ENCODE measurements at regions not wholly inside any gene's neighbourhood (a gene's known extent, or its start where the extent isn't known, plus 50 kb on each side); places are given as distances from the start of the nearest gene placed in this dataset.

GRCh38 chr16:59758848-59759247, 1024.7 kb upstream of the GOT2 start:
- no peak for DNase-seq

DNA sequence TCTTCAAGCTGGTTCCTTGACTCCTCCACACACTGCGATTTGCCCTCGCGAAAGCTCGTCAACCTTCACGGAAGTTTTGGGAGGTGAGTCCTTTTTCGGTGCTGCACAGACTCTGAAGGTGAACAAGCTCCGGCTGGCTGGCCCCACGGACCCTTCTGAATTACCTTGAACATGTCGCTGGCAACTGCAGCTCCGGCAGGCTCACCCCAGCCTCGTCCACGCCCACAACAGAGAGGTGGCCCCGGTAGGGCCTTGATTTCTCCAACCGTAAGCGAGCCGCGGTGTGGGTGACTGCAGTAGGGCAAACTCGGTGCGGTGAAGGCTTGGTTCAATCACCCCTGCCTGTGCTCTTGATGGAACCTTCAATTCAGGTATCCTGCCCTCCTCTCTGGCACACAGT, 1020.7 kb upstream of the GOT2 start:
- DNase-seq: no peak

DNA sequence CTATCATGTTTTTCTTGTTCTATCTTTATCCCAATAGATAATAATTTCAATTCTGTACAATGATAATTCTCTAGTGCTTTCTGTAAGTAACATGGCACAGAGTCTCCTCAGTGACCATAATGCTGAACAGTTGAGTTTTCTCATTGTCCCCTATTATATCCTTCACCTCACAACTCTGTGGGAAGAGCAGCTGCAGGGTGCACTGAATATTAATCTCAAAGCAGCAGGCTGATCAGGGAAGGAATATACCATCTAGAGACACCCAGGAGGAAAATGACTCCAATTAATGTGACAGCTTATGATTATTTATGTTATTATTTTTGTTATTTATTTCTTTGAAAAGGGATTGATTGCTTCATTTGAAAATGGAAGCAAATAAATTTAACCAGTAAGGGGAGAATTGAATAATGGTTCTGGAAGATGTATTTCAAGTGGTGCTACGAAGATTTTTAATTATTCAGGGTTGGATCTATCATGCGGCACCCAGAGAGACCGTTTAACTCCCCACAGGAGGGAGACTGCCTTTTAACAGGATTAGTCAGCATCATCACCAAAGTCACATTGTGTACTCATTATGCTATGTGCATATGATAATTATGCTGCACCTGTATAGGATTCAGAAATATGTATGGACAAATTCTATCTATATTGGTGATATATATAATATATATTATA, 1015.7 kb upstream of the GOT2 start:
- DNase-seq: no peak

GRCh38 chr16:59748531-59748930, 1014.4 kb upstream of the GOT2 start:
- no peak for DNase-seq

GRCh38 chr16:59743504-59743903, 1009.4 kb upstream of the GOT2 start:
- no peak for DNase-seq

- no peak for DNase-seq
Observed at GRCh38 chr16:59740858-59741257, 1006.7 kb upstream of the GOT2 start.

DNA sequence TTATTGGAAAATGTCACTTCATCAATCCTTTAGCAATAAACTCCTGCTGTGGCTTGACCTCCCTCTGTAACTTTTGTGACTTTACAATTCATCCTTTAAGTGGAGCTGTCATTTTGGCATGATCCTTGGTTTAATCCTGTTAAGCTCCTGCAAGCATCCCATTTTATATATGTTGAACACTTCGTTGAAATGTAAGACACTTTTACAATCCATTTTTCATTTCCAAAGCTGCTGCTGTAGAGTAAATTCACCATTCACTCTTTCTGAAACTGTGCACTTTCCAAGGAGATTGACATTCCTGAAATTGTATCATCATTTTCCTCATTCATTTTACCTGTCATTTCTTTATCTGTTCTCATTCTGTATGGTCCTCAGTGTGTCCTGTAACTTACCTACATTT, 1003.2 kb upstream of the GOT2 start:
- DNase-seq: no peak

DNA sequence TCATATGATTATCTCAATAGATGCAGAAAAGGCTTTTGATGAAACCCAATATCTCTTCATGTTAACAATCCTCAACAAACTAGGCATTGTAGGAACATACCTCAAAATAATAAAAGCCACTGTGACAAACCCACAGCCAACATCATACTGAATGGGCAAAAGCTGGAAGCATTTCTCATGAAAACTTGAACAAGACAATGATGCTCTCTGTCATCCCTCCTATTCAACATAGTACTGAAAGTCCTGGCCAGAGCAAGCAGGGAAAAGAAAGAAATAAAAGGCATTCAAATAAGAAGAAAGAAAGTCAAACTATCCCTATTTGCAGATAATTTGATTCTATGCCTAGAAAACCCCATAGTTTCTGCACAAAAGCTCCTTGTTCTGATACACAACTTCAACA, 999.2 kb upstream of the GOT2 start:
- no peak for DNase-seq

DNA sequence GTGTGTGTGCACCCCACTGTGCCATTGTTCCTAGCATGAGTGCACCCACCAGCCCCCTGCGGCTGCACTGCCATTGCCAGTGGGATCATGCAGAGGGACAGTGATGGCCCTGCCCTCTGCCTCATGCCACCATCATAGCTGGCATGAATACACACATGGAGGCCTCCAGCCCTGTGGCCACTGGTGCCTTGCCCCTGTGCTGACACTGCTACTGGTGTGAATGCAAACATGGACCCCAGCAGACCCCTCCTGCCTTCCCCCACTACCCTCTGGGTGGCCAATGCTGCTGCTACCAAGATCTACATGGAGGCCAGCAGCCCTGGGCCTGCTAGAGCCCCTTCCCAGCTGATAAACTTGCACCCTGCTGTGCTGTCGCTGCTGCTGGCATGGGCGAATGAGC, 995.5 kb upstream of the GOT2 start:
- DNase-seq: no peak

- no peak for DNase-seq
Observed at GRCh38 chr16:59719121-59719520, 985.0 kb upstream of the GOT2 start.

- DNase-seq: no peak
Observed at GRCh38 chr16:59707436-59708226, 973.5 kb upstream of the GOT2 start.

DNA sequence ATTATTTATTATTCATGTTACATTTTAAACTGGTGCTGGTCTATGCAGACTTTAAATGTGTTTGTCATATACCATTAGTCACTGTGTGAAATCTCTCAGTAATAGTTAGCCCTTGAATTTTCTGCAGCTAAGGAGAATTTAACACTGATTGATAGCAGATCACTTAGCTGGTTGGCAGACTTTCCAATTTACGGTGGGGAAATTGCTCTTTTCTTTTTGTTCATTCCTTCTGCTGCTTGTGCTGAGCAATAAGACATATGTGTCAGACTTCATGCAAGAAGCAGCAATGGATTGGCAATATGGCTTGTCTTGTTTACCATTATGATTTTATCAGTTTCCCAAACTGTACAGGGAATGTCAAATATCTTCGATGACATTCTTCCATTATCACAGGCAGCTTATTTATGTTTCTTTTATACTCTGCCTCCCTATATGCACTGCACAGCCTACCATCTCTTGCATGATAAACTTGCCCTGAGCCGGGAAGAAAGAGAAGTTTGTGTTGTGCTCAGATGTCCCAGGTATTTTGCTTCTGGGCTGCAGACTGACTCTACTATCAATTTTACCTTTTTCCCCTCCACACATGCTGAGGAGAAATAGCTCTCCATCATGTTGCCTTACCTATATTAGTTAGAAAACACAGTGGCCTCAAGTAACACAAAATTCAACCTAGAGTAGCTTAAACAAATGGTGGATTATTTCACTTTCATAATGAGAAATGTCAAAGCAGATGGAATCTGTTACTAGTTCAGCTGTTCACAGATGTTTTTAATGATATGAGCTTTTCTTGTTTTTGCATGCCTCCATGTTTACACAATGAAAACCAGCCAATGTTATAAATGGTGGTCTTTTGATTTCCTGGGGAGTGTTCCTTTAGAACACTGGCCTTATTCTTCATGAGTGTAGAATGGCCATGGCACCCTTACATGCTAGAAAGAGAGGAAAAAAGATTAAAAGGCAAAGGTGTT, 968.1 kb upstream of the GOT2 start:
- DNase-seq: no peak

DNA sequence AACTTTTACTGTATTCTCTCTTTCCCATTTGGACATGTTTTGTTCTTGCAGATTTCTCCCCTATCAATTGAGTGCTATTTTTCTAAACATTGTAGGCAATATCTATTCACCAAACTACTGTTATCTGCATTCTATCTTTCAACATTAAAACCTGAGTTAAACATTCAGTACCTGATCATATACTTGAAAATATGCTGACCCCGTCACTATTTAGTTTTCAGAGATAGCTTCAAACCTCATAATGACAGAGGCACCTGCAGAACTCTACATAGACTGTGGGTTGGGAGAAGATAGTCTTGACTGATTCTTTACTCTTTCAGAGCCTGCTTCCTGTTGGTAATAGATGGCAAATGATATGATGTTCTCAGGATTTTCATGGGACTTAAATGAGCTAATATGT, 965.7 kb upstream of the GOT2 start:
- DNase-seq: no peak

DNA sequence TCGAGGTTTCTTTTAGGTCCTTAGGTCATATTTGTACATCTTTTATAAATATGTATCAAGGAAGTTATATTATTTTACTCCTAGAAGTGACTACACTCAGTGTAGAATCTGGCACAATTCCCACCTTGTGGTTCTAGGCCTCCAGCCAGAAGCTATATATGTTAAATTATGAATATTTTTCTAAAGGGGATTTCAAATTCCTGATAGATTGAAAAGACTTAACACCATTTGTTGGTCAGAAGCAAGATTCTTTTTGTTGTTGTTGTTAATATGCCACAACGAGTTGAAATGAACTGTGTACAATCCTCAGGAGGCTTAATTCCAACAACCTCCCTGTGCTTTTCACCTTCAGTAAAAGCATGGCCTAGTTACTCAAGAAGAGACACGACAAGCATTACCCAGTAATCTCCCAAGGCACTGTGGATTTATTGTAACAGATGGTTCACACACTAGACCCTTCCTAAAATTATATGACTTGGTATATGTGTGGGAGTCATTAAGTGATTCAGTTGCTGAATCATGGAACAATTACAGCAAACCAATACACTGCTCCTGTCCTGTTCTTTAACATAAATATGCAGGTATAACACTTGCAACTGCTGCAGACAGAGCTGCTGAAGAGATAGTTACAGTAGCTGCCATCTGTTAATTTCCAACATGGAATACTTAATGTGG, 964.4 kb upstream of the GOT2 start:
- DNase-seq: no peak

DNA sequence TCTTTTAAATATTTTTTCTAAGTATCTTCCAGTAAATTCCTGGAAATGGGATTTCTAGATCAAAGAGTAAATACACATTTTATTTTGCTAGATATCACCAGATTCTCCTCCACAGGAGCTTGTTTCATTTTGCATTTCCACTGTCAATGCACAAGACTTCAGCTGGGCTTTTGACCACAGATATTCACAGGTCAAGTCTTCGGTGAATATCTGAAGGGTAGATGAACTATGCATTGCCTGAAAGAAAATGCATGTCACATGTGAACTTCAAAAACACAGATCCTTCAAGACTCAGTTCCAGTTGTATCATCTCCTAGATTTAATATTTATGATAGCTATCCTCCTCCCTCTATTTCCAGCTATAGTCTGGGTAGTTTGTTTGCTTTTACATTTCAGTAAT, 963.6 kb upstream of the GOT2 start:
- no peak for DNase-seq

- no peak for DNase-seq
Observed at GRCh38 chr16:59697236-59697635, 963.1 kb upstream of the GOT2 start.

GRCh38 chr16:59696495-59696894, 962.4 kb upstream of the GOT2 start:
- no peak for DNase-seq

DNA sequence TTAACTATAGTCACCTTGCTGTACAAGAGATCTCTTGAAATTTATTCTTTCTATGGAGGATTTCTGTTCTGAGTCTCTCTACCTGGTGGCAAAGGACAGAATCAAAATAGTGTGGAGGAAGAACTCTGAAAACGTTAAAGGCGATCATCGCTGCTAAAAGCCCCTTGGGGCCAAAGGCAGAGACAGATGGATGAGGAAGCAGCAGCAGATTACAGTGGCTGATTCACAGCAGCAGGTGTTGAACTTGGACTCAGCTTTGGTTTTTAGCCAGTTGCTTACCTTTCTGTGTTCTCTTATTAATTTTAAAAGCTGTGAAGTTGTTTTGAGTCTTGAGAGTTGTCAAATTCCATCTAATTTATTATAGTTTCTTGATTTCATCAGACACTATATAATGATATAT, 956.1 kb upstream of the GOT2 start:
- DNase-seq: no peak

DNA sequence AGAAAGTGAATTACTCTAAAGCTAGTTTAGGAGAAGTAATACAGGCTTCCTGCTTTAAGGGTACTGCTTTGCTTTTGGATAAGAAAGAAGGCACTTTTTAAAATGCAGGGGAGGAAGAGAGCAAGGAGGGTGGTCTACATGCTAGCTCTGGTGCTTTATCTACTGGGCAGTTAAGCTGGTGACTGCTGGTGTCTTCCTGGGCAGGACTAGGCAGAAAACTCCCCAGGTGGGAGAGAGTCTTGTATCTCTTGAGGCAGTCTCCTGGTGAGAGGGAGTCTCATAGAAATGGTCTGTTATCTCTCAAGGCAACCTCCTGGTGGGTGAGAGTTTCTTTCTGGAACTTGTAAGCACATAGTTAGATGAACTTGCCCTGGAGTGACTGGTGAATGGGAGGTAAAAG, 953.9 kb upstream of the GOT2 start:
- no peak for DNase-seq

GRCh38 chr16:59686405-59686804, 952.3 kb upstream of the GOT2 start:
- DNase-seq: no peak

DNA sequence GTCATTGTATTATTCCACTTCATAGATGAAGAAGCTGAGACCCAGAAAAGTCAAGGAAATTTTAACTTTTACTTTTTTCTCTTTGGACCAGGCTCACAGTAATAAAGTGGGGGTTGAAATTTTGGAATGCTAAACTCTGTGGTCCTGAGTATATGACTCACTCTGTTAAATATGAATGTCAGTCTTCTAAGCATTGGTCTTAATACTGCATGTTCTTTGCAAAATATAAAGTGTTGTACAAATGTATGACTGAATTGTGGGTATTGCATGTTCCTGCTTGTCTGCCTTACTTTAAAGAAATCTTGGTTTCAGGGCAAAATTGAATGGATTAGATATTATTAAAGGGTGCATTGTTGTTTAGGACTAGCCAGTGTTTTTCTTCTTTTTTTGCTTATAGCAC, 950.8 kb upstream of the GOT2 start:
- no peak for DNase-seq

DNA sequence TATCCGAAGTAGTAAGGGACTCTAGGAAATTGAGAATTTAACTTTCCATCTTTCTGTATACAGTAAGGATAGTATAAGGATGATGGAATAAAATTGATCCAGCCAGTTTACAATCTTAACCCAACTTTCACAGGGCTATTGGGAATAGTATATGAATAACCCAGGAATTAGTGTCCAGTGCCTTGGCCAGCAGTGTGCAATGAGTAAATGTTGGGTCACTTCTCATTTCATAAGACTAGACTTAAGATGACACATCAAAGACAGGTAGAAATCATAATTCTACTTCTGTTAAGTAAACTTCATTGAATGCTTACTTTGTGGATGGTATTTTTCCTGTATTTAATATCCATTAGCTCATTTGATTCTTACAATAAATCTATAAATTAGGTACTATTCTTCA, 949.6 kb upstream of the GOT2 start:
- no peak for DNase-seq

GRCh38 chr16:59665618-59666220, 931.6 kb upstream of the GOT2 start:
- no peak for DNase-seq

Data from NCI-H748 treated with DMSO at 0.1 percent for 48 hours (cell line).